Kidney capillary endothelial cell (primary cell): ENCODE measurements at regions not wholly inside any gene's neighbourhood (a gene's known extent, or its start where the extent isn't known, plus 50 kb on each side); places are given as distances from the start of the nearest gene placed in this dataset.

ENCODE experiments used
- DNase-seq: peaks from one replicate; pipeline ENCODE4 v3.0.0-alpha.2; 2018; ENCODE audit warnings: low spot score

GRCh38 chrX:45300638-45301037 is 100.0 kb upstream of the DIPK2B start:
- no peak for DNase-seq

- peak; percentile 5 for DNase-seq
Observed at GRCh38 chrX:45295259-45295986, 94.7 kb upstream of the DIPK2B start.

GRCh38 chrX:45274576-45274975 is 73.9 kb upstream of the DIPK2B start:
- DNase-seq: no peak

- DNase-seq: no peak
Observed at GRCh38 chrX:45267007-45267406, 66.3 kb upstream of the DIPK2B start.

- DNase-seq: peak; percentile 36
Observed at GRCh38 chrX:45266456-45266855, 65.8 kb upstream of the DIPK2B start.

GRCh38 chrX:45264865-45265264 is 64.2 kb upstream of the DIPK2B start:
- no peak for DNase-seq

GRCh38 chrX:45261471-45261870 is 60.8 kb upstream of the DIPK2B start:
- no peak for DNase-seq

- DNase-seq: no peak
Observed at GRCh38 chrX:45261005-45261404, 60.3 kb upstream of the DIPK2B start.

GRCh38 chrX:45258731-45259402 is 58.2 kb upstream of the DIPK2B start:
- DNase-seq: no peak
